GM21447 (cell line): ENCODE measurements at regions not wholly inside any gene's neighbourhood (a gene's known extent, or its start where the extent isn't known, plus 50 kb on each side); places are given as distances from the start of the nearest gene placed in this dataset.

ENCODE experiments used
- ATAC-seq: cut with Tn5 transposase; IDR thresholded peaks from one replicate; pipeline ENCODE4 v1.9.1; 2021; ENCODE audit not compliant: unreplicated experiment

- no peak for ATAC-seq
Measured at GRCh38 chr3:168858327-168858726, 762.6 kb upstream of the GOLIM4 start.

- no peak for ATAC-seq
Measured at GRCh38 chr3:168850109-168850508, 754.4 kb upstream of the GOLIM4 start.

GRCh38 chr3:168847291-168847883, 751.7 kb upstream of the GOLIM4 start:
- ATAC-seq = no peak

GRCh38 chr3:168844894-168845482, 749.3 kb upstream of the GOLIM4 start:
- no peak for ATAC-seq

GRCh38 chr3:168844472-168844871, 748.7 kb upstream of the GOLIM4 start:
- ATAC-seq = no peak

GRCh38 chr3:168843481-168843880, 747.8 kb upstream of the GOLIM4 start:
- ATAC-seq = no peak

GRCh38 chr3:168839653-168840052, 743.9 kb upstream of the GOLIM4 start:
- no peak for ATAC-seq

- no peak for ATAC-seq
Measured at GRCh38 chr3:168834558-168834957, 738.8 kb upstream of the GOLIM4 start.

GRCh38 chr3:168828943-168829342, 733.2 kb upstream of the GOLIM4 start:
- ATAC-seq = no peak

GRCh38 chr3:168828536-168828935, 732.8 kb upstream of the GOLIM4 start:
- ATAC-seq = no peak

GRCh38 chr3:168828014-168828413, 732.3 kb upstream of the GOLIM4 start:
- ATAC-seq = no peak

GRCh38 chr3:168824107-168824506, 728.4 kb upstream of the GOLIM4 start:
- no peak for ATAC-seq

GRCh38 chr3:168823466-168823865, 727.7 kb upstream of the GOLIM4 start:
- ATAC-seq = no peak

- no peak for ATAC-seq
Measured at GRCh38 chr3:168820810-168821415, 725.2 kb upstream of the GOLIM4 start.

- no peak for ATAC-seq
Measured at GRCh38 chr3:168817177-168817576, 721.5 kb upstream of the GOLIM4 start.

GRCh38 chr3:168815946-168816345, 720.2 kb upstream of the GOLIM4 start:
- ATAC-seq = no peak

- ATAC-seq = no peak
Measured at GRCh38 chr3:168813225-168813802, 717.6 kb upstream of the GOLIM4 start.

- no peak for ATAC-seq
Measured at GRCh38 chr3:168812234-168812633, 716.5 kb upstream of the GOLIM4 start.

GRCh38 chr3:168808596-168808995, 712.9 kb upstream of the GOLIM4 start:
- ATAC-seq = no peak

- ATAC-seq = no peak
Measured at GRCh38 chr3:168807448-168807847, 711.7 kb upstream of the GOLIM4 start.

- no peak for ATAC-seq
Measured at GRCh38 chr3:168806871-168807270, 711.1 kb upstream of the GOLIM4 start.

- no peak for ATAC-seq
Measured at GRCh38 chr3:168803536-168803935, 707.8 kb upstream of the GOLIM4 start.
